ENCODE measurements at regions not wholly inside any gene's neighbourhood (a gene's known extent, or its start where the extent isn't known, plus 50 kb on each side); places are given as distances from the start of the nearest gene placed in this dataset.
"Not testable (repeated sequence)": the region's sequence is repeated elsewhere in the genome, so short reads cannot be mapped to it uniquely, and the experiment has no call there.

DNA sequence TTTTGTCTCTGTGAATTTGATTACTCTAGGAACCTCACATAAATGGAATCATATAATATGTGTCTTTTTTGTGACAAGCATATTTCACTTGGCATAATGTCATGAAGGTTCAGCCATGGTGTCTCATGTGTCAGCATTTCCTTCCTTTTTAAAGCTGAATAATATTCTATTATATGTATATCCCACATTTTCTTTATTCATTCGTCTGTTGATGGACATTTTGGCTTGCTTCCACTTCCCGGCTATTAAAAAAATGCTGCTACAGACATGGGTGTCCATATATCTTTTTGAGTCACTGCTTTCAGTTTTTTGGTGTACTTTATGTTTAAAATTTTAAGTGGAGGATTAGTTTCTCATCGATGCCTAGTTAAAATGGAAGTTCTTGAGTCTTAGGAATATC, 59.8 kb upstream of the C5orf63 start:
- DNase-seq = no peak

DNA sequence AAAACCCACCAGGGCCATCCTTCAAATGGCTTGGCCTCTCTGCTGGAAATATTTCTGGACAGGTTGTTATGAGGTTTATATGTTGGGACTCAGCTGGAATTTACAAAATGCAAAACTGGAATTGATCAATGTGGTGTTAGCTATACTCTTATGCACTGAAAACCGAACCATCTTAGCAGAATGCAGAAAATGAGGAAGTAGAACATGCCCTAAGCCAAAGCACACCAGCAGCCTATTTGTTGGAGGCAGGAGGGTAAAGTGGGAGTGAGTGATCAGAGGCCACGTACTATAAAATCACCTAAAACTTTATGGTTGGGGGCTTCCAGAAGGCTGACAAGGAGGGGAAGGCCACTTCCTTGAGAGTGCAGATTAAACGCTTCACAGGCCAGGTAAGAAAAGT, 63.6 kb upstream of the C5orf63 start:
- DNase-seq = no peak

DNA sequence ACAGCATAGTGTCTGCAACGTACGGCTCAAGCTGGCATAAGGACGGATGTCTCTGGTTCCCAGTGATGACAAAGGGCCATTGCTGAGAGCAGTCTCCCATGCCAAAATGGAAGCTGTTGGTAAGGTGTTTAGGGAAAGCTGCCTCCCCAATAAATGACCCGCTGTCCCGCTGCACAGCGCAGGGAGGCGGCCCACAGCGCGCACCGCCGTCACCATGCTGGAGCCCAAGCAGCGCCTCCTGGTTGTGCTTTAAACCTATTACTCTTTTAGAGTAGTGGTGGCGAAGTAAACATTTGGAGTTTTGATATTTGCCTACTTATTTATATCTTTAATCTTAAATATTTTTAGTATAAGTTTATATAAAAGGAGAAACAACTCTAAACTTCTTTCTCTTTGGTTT, 70.4 kb upstream of the C5orf63 start:
- no peak for DNase-seq

- DNase-seq = no peak
Observed at GRCh38 chr5:127153031-127153430, 79.7 kb upstream of the C5orf63 start.

DNA sequence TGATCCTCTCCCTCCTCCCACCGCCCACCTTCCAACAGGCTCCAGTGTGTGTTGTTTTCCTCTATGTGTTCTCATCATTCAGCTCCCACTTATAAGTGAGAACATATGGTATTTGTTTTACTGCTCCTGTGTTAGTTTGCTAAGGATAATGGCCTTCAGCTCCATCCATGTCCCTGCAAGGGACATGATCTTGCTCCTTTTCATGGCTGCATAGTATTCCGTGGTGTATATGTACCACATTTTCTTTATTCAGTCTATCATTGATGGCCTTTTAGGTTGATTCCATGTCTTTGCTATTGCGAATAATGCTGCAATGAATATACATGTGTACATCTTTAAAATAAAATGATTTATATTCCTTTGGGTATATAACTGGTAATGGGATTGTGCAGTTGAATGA, 80.2 kb upstream of the C5orf63 start:
- DNase-seq = no peak

DNA sequence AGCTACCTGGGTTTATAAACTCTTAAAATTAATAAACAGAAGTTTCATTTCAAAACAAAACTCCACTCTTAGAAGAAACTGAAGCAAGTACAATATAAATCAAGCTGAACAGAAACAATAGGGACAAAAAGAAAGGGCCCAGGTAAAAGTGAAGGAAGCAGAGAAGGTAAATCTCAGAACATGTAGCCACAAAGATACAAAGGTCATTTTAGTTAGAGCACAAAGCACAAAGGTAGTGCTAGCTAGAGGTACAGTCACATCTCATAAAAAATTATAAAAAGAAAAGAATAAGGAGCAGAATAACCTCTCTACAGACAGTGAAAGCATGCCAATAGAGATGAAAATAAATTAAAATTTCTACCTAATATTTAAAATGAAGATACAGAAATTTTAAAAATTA, 90.4 kb upstream of the C5orf63 start:
- DNase-seq = no peak

GRCh38 chr5:127170918-127171600, 97.8 kb upstream of the C5orf63 start:
- no peak for DNase-seq

DNA sequence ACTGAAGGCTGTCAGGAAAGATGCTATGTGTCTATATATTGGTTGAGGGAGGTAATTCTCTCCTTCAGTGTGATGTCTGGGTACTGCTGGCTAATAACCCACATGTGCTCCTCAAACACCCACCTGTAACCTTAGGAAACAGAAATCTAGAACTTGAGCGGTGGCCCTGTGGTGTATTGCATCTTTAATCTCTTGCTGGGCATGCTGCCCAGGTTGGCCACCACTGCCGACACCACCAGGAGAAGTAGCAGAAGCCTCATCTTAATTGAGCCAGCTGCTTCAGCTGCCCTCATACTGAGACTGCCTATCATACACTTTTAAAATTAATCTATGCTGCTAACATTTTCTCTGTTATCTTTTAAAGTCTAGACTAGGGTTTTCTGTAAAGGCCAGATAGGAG, 103.5 kb upstream of the C5orf63 start:
- DNase-seq = no peak

- not testable (repeated sequence) for DNase-seq
Observed at GRCh38 chr5:127182631-127183030, 108.0 kb upstream of the MEGF10 start.

DNA sequence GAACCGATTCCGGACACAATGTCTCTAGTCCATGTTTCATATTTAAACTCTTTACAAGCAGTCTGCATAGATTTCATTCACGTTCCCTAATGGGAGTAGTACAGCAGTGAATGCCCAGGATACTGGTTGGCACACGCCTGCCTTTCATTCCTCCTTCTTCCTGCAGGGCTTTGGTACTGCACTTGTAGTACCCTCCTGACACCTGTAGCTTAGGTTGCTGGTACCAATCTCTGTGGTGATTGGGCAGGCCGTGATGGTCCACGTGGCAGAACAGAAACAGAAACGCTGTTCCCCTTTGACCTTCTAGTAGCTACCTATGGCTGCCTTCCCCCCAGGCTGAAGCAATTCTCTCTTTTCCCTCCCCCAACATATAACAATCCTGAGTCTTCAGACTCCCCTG, 107.3 kb upstream of the MEGF10 start:
- no peak for DNase-seq

GRCh38 chr5:127184851-127185250, 105.7 kb upstream of the MEGF10 start:
- DNase-seq = peak; percentile 50

- DNase-seq = no peak
Observed at GRCh38 chr5:127186657-127187056, 103.9 kb upstream of the MEGF10 start.

DNA sequence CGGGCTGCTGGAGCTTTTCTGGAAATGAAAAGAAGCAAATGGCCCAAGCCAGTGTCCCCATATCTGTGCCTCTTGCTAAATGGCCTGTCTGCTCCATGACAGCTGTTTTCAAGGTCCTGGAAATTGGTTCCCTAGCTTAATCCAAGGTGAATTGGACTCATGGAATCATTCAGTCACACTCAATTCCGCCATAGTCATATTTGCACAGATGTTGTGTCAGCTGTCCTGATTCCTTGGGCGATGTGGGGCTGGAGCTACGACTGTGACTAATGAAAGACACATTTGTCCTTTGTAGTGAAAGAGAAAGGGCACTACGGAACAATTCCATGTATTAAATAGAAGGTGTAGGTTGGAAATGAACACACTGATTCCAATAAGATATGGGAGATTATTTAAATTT, 102.9 kb upstream of the MEGF10 start:
- DNase-seq = no peak

DNA sequence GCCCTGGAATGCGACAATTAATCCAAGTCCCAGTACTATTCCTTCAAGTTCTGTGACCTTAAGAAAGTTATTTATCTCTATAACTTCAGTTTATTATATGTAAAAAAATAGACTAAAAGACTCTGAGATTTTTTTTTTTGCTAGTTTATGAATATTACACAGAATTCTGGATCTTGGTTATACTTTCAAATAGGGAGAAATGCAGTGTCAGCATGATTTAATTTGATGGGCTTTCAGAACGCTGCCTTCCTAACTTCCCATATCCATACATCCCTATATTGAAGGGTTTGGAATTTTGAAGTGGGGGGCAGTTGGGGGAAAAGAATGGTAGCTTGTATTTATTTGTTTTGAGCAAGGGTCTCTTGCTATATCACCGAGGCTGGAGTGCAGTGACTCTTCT, 98.4 kb upstream of the MEGF10 start:
- no peak for DNase-seq

- DNase-seq = no peak
Observed at GRCh38 chr5:127192836-127193338, 97.7 kb upstream of the MEGF10 start.

GRCh38 chr5:127196042-127196441, 94.6 kb upstream of the MEGF10 start:
- no peak for DNase-seq

DNA sequence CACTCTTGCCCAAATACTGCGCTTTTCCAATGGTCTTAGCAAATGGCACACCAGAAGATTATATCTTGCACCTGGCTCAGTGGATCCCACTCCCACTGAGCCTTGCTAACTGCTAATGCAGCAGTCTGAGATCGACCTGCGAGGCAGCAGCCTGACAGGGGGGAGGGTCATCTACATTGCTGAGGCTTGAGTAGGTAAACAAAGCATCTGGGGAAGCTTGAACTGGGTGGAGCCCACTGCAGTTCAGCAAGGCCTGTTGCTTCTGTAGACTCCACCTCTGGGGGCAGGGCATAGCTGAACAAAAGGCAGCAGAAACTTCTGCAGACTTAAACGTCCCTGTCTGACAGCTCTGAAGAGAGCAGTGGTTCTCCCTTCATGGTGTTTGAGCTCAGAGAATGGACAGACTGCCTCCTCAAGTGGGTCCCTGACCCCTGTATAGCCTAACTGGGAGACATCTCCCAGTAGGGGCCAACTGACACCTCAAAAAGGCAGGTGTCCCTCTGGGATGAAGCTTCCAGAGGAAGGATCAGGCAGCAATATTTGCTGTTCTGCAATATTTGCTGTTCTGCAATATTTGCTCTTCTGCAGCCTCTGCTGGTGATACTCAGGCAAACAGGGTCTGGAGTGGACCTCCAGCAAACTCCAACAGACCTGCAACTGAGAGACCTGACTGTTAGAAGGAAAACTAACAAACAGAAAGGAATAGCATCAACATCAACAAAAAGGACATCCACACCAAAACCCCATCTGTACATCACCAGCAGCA, 93.0 kb upstream of the MEGF10 start:
- not testable (repeated sequence) for DNase-seq

DNA sequence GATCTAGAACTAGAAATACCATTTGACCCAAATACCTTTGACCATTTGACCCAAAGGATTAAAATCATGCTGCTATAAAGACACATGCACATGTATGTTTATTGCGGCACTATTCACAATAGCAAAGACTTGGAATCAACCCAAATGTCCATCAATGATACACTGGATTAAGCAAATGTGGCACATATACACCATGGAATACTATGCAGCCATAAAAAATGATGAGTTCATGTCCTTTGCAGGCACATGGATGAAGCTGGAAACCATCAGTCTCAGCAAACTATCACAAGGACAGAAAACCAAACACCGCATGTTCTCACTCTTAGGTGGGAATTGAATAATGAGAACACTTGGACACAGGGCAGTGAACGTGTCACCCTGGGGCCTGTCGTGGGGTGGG, 87.9 kb upstream of the MEGF10 start:
- DNase-seq = not testable (repeated sequence)

DNA sequence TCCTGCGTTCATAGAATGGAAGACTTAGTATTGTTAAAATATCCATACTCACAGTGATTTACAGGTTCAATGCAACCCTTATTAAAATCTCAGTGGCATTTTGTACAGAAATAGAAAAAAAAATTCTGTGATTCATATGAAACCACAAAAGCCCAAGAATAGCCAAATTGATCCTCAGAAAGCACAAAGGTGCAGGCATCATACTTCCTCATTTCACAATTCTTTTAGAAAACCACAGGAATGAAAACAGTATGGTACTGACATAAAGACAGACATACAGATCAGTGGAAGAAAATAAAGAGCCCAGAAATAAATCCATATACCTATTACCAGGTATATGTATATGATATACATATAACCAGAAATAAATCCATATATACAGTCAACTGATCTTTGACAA, 86.8 kb upstream of the MEGF10 start:
- DNase-seq = no peak

DNA sequence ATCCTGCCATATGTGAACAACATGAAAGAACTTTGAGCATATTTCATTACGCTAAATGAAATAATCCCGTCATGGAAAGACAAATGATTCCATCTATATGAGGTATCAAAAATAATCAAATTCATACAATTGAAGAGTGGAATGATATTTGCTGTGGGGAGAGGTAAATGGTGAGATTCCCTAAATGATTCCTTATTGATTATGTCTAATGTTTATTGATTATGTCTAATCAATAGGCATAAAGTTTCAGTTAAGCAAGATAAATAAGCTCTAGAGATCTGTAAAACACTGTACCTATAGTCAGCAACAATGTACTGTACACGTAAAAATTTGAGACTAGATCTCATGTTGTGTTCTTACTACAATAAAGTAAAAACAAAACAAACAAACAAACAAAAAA, 85.4 kb upstream of the MEGF10 start:
- no peak for DNase-seq

GRCh38 chr5:127206320-127207113, 84.1 kb upstream of the MEGF10 start:
- no peak for DNase-seq

- no peak for DNase-seq
Observed at GRCh38 chr5:127210042-127210441, 80.6 kb upstream of the MEGF10 start.

DNA sequence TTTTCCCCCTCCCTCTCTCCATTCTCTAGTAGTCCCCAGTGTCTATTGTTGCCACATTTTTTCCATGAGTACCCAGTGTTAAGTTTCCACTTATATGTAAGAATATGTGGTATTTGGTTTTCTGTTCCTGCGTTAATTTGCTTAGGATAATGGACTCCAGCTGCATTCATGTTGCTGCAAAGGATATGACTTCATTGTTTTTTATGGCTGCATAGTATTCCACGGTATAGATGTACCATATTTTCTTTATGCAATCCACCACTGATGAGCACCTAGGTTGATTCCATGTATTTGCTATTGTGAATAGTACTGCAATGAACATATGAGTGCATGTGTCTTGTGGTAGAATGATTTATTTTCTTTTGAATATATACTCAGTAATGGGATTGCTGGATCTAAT, 77.4 kb upstream of the MEGF10 start:
- DNase-seq = no peak

GRCh38 chr5:127216143-127216542, 74.5 kb upstream of the MEGF10 start:
- no peak for DNase-seq
